SU-DHL-6 (cell line): ENCODE measurements at regions not wholly inside any gene's neighbourhood (a gene's known extent, or its start where the extent isn't known, plus 50 kb on each side); places are given as distances from the start of the nearest gene placed in this dataset.

Experiments
- CTCF ChIP-seq: fragments of 200-600 bp; sonication (generic); IDR thresholded peaks from one replicate; pipeline ENCODE4 v1.5.1; 2017; ENCODE audit warnings: antibody characterized with exemption, mild to moderate bottlenecking, low read length, moderate library complexity; ENCODE audit not compliant: insufficient read depth, poor library complexity, severe bottlenecking
- EZH2phosphoT487 ChIP-seq: fragments of 200-600 bp; sonication (generic), shearing (Covaris generic); conservative IDR thresholded peaks from 2 replicates; pipeline ENCODE4 v1.6.1; 2018; ENCODE audit warnings: mild to moderate bottlenecking, antibody characterized with exemption, low read length, moderate library complexity, mixed read lengths

GRCh38 chr9:103991001-103991400, 103.1 kb upstream of the SMC2 start:
- no peak for TF ChIP-seq CTCF
- no peak for TF ChIP-seq EZH2phosphoT487
